NCI-H524 (cell line): ENCODE measurements at regions not wholly inside any gene's neighbourhood (a gene's known extent, or its start where the extent isn't known, plus 50 kb on each side); places are given as distances from the start of the nearest gene placed in this dataset.
"Not testable (repeated sequence)": the region's sequence is repeated elsewhere in the genome, so short reads cannot be mapped to it uniquely, and the experiment has no call there.

Source experiments
- DNase-seq, 2 experiments: peaks; one replicate each; lab custom pipeline; 2025; lab: John Stamatoyannopoulos, UW

- peak in 1 of 2 experiments; percentile 10 for DNase-seq
Measured at GRCh38 chr3:162398554-162398953, 901.9 kb downstream of the OTOL1 start.

GRCh38 chr3:162400697-162401096 is 904.1 kb downstream of the OTOL1 start:
- DNase-seq = peak in 1 of 2 experiments; percentile 8

- DNase-seq = not testable (repeated sequence)
Measured at GRCh38 chr3:162411556-162411955, 914.9 kb downstream of the OTOL1 start.

GRCh38 chr3:162421721-162422120 is 925.1 kb downstream of the OTOL1 start:
- DNase-seq = no peak

GRCh38 chr3:162428192-162428591 is 931.6 kb downstream of the OTOL1 start:
- DNase-seq = no peak

- no peak for DNase-seq
Measured at GRCh38 chr3:162435750-162436149, 939.1 kb downstream of the OTOL1 start.

DNA sequence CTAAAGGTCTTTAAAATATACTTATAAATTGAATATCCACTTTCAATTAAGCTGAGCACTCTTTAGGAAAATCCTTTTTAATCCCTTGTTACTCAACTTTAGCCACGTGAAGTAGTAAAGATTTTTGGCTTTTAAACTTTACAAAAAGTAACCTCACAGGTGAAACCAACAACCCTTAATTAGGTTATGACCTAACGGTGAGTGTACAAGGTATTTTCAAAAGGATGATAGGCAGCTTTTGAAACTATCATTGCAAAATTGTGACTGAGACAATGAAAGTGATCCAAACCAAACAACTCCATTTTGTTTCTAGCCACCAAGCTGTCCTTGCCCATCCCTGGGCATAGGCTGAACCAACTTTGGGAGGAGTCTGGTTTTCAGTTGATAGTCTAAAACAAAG is 940.2 kb downstream of the OTOL1 start:
- DNase-seq = no peak

GRCh38 chr3:162437480-162437879 is 940.9 kb downstream of the OTOL1 start:
- no peak for DNase-seq

DNA sequence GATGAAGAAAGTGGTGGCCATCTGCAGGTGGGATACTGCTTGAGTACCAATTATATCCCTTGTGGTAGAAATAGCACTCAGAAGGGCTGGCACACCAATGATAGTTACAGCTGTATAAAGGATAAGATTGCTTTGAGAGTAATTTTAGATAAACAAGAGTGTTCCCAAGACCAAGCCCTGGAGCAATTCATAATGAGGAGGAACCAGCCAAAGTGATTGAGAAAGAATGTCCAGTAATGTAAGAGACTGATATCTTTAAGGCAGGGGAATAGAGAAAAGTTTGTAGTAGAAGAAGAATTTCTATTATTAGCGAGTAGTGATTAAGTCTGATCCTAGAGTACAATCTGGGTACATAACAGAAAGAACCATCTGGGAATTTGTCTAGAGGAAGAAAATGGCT is 945.1 kb downstream of the OTOL1 start:
- DNase-seq = no peak

- peak in 1 of 2 experiments; percentile 52 for DNase-seq
Measured at GRCh38 chr3:162443376-162443775, 946.8 kb downstream of the OTOL1 start.

DNA sequence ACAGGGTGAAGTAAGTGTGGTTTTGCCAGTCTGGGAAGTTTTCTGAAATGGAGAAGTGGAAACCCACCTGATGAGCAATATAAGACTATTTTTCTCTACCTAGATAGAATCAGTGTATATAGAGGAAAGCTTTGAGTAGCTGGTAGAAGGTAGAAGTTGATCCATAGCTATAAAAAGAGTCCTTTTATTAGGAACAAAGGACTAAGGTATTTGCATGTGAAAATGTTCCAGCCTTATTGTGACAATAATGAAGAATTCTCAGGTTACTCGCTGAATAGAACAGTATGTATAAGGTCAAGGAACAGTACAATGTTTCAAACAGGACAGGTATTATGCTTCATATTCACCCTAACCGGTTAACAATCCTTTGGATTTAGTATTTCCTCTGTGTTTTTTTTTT is 972.2 kb downstream of the OTOL1 start:
- DNase-seq = no peak

DNA sequence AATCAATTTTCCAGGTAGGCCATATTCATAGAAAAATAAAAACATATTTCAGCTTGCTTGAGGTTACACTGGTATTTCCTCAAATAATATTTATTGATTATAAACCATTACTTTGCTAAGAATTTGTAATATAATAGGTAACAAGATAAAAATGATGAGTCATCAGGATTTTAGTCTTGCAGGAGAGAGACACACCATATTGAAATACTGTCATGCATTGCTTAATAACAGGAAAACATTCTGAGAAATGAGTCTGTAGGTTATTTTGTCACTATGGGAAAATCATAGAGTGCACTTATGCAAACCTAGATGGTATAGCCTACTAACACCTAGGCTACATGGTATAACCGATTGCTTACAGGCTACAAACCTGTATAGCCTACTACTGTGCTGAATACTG is 990.5 kb downstream of the OTOL1 start:
- no peak for DNase-seq

DNA sequence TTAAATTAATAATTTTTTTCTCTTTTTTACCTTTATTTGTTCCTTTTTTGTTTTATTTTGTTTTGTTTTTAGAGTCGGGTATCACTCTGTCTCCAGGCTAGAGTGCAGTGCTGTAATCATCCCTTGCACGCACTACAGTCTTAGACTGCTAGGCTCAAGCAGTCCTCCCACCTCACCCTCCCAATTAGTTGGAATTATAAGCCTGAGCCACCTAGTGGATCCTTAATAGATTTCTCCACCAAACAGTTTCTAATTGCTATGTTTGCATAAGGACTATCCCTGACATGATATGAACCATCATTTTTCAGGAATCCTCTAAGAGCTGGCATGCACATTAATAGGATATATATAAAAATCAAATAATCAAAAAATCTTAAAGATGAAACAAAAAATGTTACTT is 993.2 kb downstream of the OTOL1 start:
- DNase-seq = peak in 1 of 2 experiments; percentile 8

DNA sequence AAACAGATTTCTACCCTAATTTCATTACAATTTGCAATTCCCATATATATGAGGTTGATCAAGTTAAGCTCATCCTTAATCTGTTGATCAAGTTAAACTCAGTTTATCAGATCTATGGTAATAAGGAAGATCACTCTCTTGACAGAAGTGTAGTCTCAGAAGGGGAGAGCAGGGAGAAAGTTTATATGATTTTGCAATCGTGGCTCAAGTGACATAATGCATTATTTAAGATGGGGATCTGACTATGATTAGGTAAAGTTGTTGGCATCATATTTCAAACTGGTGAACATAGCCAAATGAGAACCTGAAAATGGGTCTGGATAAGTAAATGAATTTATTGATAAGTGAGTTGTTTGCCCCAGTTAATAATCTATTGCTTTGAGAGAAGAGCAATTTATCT is 995.3 kb downstream of the OTOL1 start:
- DNase-seq = no peak

GRCh38 chr3:162492446-162493081 is 996.0 kb downstream of the OTOL1 start:
- DNase-seq = no peak

- DNase-seq = no peak
Measured at GRCh38 chr3:162498626-162499025, 1002.0 kb downstream of the OTOL1 start.

GRCh38 chr3:162507397-162507796 is 1010.8 kb downstream of the OTOL1 start:
- DNase-seq = no peak

GRCh38 chr3:162512488-162512887 is 1015.9 kb downstream of the OTOL1 start:
- peak in 1 of 2 experiments; percentile 12 for DNase-seq

DNA sequence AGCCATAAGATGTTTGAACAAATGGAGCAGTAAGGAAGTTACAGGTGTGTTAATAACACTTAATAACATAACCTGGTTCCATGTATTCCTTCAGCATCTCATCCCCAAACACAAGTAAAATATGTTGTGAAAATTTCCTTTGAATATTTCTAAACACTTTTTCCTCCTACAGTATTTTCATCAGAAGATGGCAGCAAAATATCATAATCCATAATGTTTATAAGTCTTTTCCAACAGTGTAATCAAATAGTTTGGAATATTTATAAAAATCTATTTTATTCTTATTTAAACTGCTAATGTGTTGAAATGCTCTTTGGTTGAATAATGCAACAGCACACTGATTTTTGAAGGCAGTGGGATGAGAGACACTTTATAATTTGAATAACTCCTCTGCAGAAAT is 1020.5 kb downstream of the OTOL1 start:
- DNase-seq = peak in 1 of 2 experiments; percentile 6

- DNase-seq = no peak
Measured at GRCh38 chr3:162521669-162522068, 1025.1 kb downstream of the OTOL1 start.

DNA sequence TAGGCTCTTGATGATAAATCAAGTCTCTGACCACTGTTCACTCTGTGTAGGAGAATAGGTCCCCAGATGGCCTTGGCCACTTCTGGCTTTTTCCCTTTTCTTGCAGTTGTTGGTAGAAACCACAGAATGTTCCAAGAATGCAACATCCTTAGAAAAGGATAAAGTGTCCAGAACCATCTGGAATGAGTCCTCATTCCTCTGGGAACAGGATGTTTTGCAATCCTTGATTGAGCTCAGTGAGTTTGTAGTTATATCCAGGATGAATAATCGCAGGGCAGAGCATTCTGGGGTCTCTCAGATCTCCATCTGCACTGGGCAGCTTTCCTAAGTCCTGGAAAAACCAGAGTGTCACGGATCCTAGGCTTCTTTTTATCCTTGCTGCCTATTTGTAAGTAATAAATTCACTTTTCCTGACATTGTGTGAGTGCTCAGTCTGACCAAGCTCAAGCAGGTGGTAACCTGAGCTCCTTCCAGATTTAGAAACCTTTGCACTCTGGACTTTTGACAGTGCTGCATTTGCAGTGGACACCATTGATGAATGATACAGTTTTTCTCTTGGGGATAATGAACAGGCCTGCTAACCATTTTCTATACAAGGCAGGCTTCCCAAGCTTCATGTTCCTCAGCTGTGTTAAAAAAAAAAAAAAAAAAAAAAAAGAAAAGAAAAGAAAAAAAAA is 1028.6 kb downstream of the OTOL1 start:
- DNase-seq = peak in 1 of 2 experiments; percentile 58

DNA sequence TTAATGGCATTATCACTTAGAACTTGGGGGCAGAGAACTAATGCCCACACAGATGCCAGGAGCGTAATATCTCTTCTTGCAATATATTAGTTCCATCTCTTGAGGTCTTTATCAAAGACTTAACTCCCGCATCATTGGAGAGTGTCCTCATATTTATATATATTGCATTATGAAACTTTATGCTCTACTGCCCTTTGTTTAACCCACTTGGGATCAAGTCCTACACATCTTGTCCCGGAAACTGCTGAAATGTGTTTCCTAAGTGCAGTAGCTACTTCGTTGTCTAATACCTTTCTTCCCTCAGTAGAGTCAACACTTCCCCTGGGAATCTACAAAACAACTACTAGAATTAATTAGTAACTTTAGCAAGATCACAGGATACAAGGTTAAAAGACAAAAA is 1029.2 kb downstream of the OTOL1 start:
- DNase-seq = no peak

GRCh38 chr3:162534431-162534830 is 1037.8 kb downstream of the OTOL1 start:
- no peak for DNase-seq

- DNase-seq = peak; percentile 64 to 77
Measured at GRCh38 chr3:162538491-162538890, 1041.9 kb downstream of the OTOL1 start.
